Uterus (tissue), 2 donors: ENCODE measurements at regions not wholly inside any gene's neighbourhood (a gene's known extent, or its start where the extent isn't known, plus 50 kb on each side); places are given as distances from the start of the nearest gene placed in this dataset.

ENCODE experiments used
- POLR2A ChIP-seq, 2 donors: fragments of 450-650 bp; IDR thresholded peaks; one replicate each; pipeline ENCODE4 v1.6.1; 2016; ENCODE audit warnings: antibody characterized with exemption in 2 of 2, mild to moderate bottlenecking in 1 of 2, moderate library complexity in 1 of 2
- TF ChIP-seq, protein P1 (sequence below), 4 experiments: fragments of 200-600 bp in 2 of 4; fragments of 450-650 bp in 2 of 4; sonication (generic) in 2 of 4; IDR thresholded peaks; one replicate each; pipeline ENCODE4 v1.5.1; 2016 to 2019; ENCODE audit warnings: antibody characterized with exemption in 4 of 4, mild to moderate bottlenecking in 2 of 4, moderate library complexity in 1 of 4

DNA sequence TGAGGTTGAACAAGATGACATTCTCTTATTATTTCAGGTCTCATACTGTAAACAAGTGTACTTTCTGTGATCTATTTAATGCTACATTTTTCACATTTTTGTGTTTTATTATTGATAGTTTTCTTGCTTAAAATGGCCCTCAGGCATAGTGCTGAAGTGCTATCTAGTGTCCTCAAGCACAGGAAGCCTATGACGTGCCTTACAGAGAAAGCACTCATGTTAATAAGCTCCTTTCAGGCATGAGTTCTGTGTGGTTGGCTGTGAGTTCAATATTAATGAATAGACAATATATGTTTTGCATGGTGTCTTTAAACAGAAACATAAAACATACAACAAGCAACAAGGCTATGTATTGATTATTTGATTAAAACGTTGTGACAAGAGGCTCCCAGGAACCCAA lies 450.1 kb downstream of the PLK2 start:
- TF ChIP-seq, protein P1, sequence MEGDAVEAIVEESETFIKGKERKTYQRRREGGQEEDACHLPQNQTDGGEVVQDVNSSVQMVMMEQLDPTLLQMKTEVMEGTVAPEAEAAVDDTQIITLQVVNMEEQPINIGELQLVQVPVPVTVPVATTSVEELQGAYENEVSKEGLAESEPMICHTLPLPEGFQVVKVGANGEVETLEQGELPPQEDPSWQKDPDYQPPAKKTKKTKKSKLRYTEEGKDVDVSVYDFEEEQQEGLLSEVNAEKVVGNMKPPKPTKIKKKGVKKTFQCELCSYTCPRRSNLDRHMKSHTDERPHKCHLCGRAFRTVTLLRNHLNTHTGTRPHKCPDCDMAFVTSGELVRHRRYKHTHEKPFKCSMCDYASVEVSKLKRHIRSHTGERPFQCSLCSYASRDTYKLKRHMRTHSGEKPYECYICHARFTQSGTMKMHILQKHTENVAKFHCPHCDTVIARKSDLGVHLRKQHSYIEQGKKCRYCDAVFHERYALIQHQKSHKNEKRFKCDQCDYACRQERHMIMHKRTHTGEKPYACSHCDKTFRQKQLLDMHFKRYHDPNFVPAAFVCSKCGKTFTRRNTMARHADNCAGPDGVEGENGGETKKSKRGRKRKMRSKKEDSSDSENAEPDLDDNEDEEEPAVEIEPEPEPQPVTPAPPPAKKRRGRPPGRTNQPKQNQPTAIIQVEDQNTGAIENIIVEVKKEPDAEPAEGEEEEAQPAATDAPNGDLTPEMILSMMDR (IDR thresholded peaks at IDR 0.05): no peak
- no peak for TF ChIP-seq POLR2A (IDR thresholded peaks at IDR 0.05)
